ENCODE measurements at regions not wholly inside any gene's neighbourhood (a gene's known extent, or its start where the extent isn't known, plus 50 kb on each side); places are given as distances from the start of the nearest gene placed in this dataset.

DNA sequence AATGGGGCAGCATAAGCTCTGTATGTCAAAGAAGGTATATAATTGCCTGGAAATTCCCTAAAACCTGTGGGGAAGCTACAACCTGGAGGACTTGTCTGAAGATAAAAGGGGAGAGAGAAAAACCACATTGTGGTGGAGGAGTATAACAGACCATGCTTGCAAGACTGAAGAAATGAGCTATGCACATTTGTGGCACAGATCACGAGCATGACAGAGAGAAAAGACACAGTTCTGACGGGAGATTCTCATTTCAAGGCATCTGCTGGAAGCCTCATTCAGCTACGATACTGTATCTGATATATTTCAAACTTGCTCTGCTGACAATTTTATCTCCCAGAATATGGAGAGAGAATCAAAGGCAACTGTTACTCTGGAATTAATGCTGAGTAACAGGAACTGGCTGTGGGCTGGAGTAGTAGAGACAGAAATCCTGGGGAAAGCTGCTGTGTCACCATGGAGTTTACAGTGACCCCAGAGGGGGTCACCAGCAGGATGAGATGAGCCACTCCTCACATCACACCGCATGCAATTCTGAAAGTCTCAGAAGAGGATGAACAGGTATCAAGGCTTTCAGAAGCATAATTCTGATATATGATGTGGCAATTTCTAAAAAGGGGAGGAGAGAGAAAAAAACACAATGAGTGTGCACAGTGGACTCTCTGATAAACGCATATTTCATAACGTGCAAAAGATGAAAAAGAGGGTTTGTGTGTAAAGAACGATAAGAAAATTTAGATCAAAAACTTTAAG is 528.8 kb downstream of the IRX1 start:
- TF ChIP-seq, protein P1, sequence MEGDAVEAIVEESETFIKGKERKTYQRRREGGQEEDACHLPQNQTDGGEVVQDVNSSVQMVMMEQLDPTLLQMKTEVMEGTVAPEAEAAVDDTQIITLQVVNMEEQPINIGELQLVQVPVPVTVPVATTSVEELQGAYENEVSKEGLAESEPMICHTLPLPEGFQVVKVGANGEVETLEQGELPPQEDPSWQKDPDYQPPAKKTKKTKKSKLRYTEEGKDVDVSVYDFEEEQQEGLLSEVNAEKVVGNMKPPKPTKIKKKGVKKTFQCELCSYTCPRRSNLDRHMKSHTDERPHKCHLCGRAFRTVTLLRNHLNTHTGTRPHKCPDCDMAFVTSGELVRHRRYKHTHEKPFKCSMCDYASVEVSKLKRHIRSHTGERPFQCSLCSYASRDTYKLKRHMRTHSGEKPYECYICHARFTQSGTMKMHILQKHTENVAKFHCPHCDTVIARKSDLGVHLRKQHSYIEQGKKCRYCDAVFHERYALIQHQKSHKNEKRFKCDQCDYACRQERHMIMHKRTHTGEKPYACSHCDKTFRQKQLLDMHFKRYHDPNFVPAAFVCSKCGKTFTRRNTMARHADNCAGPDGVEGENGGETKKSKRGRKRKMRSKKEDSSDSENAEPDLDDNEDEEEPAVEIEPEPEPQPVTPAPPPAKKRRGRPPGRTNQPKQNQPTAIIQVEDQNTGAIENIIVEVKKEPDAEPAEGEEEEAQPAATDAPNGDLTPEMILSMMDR (conservative IDR thresholded peaks at IDR 0.05; ENCODE audit: low read depth in 2 of 2): no peak
- TF ChIP-seq EZH2 (IDR thresholded peaks at IDR 0.05; ENCODE audit: low read depth, unreplicated experiment): no peak
- TF ChIP-seq POLR2AphosphoS5 (IDR thresholded peaks at IDR 0.05; ENCODE audit: low read depth): no peak
- TF ChIP-seq REST (IDR thresholded peaks at IDR 0.05; ENCODE audit: unreplicated experiment): no peak
- TF ChIP-seq NANOG (IDR thresholded peaks at IDR 0.05; ENCODE audit: borderline replicate concordance): no peak
- TF ChIP-seq CREB1 (CRISPR knock-in tag; IDR thresholded peaks at IDR 0.05; ENCODE audit: low read depth): no peak
- TF ChIP-seq EZH2phosphoT487 (IDR thresholded peaks at IDR 0.05; ENCODE audit: unreplicated experiment): no peak
- no peak for TF ChIP-seq ZNF462 (CRISPR knock-in tag; IDR thresholded peaks at IDR 0.05)
- no peak for TF ChIP-seq ETS1 (IDR thresholded peaks at IDR 0.05)
- no peak for TF ChIP-seq ZNF114 (CRISPR knock-in tag; IDR thresholded peaks at IDR 0.05)
- TF ChIP-seq JUNB (IDR thresholded peaks at IDR 0.05; ENCODE audit: unreplicated experiment): no peak

All from GM23338 (cell line).